Neuron (in vitro differentiated cells): ENCODE measurements at regions not wholly inside any gene's neighbourhood (a gene's known extent, or its start where the extent isn't known, plus 50 kb on each side); places are given as distances from the start of the nearest gene placed in this dataset.

Experiments
- H2AFZ ChIP-seq: one replicate; pipeline ENCODE4 v1.6.1; 2013; ENCODE audit warnings: low read depth, mild to moderate bottlenecking, inconsistent platforms, low read length, moderate library complexity
- H3K27me3 ChIP-seq: one replicate; pipeline ENCODE4 v1.6.1; 2013; ENCODE audit warnings: low read length; ENCODE audit not compliant: insufficient read depth
- H3K36me3 ChIP-seq: one replicate; pipeline ENCODE4 v1.6.1; 2013; ENCODE audit warnings: low read length; ENCODE audit not compliant: insufficient read depth
- H3K4me1 ChIP-seq: one replicate; pipeline ENCODE4 v1.6.1; 2013; ENCODE audit warnings: low read length; ENCODE audit not compliant: insufficient read depth
- H3K4me3 ChIP-seq: 2 replicates; pipeline ENCODE4 v1.5.1; 2013; ENCODE audit warnings: mild to moderate bottlenecking, low read length, moderate library complexity
- H3K9me3 ChIP-seq: one replicate; pipeline ENCODE4 v1.6.1; 2013; ENCODE audit warnings: low read length

DNA sequence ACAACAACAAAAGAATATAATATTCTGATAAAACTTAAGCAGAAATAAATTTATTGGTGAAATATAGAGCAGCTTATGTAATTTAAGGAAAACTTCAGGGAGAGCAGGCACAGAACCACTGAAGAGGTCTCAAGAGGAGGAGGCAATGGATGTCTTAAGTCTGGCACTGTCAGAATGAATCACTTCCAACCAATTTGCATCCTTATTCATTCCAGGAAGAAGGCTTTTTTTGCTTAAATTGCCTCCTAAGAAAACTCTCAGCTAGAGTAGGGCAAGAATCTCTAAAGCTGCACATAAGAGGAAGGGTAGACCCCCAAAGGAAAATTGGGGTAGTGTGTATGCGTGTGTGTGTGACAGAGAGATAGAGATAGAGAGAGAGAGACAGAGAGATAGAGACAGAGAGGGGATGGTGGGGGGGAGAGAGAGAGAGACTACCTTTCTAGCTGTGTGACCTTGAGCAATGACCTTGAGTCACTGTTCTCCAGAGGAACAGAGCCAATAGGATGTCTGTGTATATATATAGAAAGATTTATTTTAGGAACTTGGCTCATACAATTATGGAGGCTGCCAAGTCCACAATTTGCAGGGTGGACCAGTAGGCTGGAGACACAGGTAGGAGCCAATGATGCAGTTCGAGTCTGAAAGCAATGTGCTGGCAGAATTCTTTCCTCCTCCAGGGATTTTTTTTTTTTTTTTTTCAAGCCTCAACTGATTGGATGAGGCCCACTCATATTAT, 96.4 kb upstream of the LINC00305 start:
- Histone ChIP-seq H3K4me3 (no peak overlapping the region), H3K27me3 (no peaks in the 10 kb centered on the region), H3K9me3 (no peaks in the 10 kb centered on the region), H3K36me3 (no peaks in the 10 kb centered on the region), H2AFZ (no peak overlapping the region), H3K4me1 (no peaks in the 10 kb centered on the region)

- no peaks in the 10 kb centered on the region for H3K9me3 ChIP-seq
- no peak overlapping the region for H3K4me3 ChIP-seq
- H3K4me1 ChIP-seq, result no peaks in the 10 kb centered on the region
- H3K27me3 ChIP-seq, result no peaks in the 10 kb centered on the region
- H2AFZ ChIP-seq, result no peak overlapping the region
- no peaks in the 10 kb centered on the region for H3K36me3 ChIP-seq
Observed at GRCh38 chr18:64244571-64244970, 95.7 kb upstream of the LINC00305 start.

- no peaks in the 10 kb centered on the region for H3K27me3 ChIP-seq
- no peaks in the 10 kb centered on the region for H3K36me3 ChIP-seq
- no peak overlapping the region for H2AFZ ChIP-seq
- no peak overlapping the region for H3K4me3 ChIP-seq
- H3K4me1 ChIP-seq, result peaks cover 4% of the 10 kb centered on the region
- no peaks in the 10 kb centered on the region for H3K9me3 ChIP-seq
Observed at GRCh38 chr18:64240316-64240715, 91.4 kb upstream of the LINC00305 start.

DNA sequence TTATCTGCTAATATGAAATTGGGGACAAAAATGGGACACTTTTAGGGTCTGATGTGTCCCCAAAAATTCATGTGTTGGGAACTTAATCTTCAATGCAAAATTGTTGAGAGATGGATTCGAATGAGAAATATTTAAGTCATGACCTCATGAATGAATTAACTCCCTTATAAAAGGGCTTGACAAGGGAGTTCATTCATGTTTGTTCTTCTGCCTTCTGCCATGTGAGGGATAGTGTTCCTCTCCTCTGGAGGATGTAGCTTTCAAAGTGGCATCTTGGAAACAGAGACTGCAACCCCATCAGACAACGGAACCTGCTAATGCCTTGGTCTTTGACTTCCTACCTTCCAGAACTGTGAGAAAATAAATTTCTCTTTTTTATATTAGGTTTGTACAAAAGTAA, 89.2 kb upstream of the LINC00305 start:
- H3K4me3 ChIP-seq, result no peak overlapping the region
- peaks cover 4% of the 10 kb centered on the region for H3K4me1 ChIP-seq
- no peaks in the 10 kb centered on the region for H3K27me3 ChIP-seq
- H2AFZ ChIP-seq, result no peak overlapping the region
- H3K9me3 ChIP-seq, result no peaks in the 10 kb centered on the region
- no peaks in the 10 kb centered on the region for H3K36me3 ChIP-seq

DNA sequence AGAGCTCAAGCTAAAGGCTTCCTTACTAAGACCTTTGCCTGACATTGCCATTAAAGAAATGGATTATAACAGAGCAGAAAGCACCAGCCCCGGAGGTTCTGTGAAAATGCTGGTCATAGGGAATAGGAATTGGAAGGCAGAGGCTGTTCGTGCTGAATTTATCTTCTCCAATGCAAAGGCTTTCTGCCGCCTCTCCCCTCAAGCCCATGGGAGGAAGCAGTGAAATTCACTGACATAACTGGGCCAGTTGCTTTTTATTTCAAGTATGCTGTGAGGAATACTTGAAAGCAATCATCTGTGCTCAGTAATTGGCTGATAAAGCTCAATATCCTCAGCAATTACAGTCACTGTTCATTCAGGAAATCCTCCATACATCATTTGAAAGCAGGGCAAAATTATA, 85.4 kb upstream of the LINC00305 start:
- H3K4me1 ChIP-seq, result peaks cover 4% of the 10 kb centered on the region
- no peak overlapping the region for H3K4me3 ChIP-seq
- H3K36me3 ChIP-seq, result no peaks in the 10 kb centered on the region
- H3K9me3 ChIP-seq, result no peaks in the 10 kb centered on the region
- H2AFZ ChIP-seq, result no peak overlapping the region
- no peaks in the 10 kb centered on the region for H3K27me3 ChIP-seq

- Histone ChIP-seq H3K36me3 (no peaks in the 10 kb centered on the region), H3K9me3 (no peaks in the 10 kb centered on the region), H3K4me1 (peaks cover 4% of the 10 kb centered on the region), H3K27me3 (no peaks in the 10 kb centered on the region), H3K4me3 (no peak overlapping the region), H2AFZ (no peak overlapping the region)
Observed at GRCh38 chr18:64233851-64234250, 85.0 kb upstream of the LINC00305 start.

DNA sequence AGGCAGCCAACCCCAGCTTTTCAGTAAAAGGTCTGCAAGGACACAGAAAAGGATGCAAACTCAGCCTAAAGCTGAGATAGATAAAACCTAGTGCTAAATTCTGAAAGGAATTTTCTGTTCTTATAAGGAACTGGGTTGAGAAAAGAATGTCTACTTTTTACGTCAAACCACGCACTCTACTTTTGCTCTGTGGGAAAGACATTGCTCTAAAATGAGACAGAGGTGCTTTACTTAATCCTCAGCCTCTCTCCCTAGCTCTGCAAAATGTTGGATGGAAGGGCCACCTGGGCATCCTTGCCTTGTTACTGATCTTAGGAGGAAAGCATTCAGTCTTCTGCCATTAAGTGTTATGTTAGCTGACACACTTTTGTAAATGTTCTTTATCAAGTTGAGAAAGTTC, 72.1 kb upstream of the LINC00305 start:
- H2AFZ ChIP-seq, result no peak overlapping the region
- no peak overlapping the region for H3K4me3 ChIP-seq
- no peaks in the 10 kb centered on the region for H3K9me3 ChIP-seq
- H3K27me3 ChIP-seq, result no peaks in the 10 kb centered on the region
- no peaks in the 10 kb centered on the region for H3K4me1 ChIP-seq
- no peaks in the 10 kb centered on the region for H3K36me3 ChIP-seq

- H3K4me3 ChIP-seq, result no peak overlapping the region
Observed at GRCh38 chr18:64219517-64219916, 70.6 kb upstream of the LINC00305 start.

DNA sequence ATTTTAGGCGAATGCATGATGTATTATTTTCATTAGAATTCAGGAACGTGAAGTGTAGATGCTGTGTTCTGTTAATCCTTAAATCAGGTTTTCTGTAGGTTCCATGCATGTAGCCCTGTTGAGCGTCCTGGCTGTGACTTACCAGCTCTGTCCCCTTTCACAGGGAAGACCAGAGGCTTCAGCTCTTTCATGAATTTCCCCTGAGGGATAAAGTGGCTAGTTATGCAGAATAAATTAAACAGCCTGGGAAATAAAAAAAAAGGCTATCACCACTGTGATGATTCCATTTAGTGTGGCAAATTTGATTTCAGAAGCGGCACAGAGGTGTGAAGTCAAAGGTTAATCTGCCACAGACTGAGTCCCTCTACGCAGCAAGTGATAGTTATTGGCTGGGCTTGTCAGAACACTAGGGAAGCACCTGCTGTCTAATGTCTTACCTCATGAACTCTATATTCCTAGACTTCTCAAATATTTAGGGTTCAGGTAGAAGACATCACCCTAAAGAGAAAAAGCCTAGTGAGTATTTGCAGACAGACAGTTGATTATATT, 61.6 kb upstream of the LINC00305 start:
- Histone ChIP-seq H3K9me3 (no peaks in the 10 kb centered on the region), H3K36me3 (no peaks in the 10 kb centered on the region), H3K4me3 (no peak overlapping the region), H3K4me1 (peaks cover 3% of the 10 kb centered on the region), H3K27me3 (no peaks in the 10 kb centered on the region), H2AFZ (no peak overlapping the region)

More at GRCh38 chr18:64219517-64219916, 70.6 kb upstream of the LINC00305 start:
- H3K4me1 ChIP-seq, result no peaks in the 10 kb centered on the region
- H3K27me3 ChIP-seq, result no peaks in the 10 kb centered on the region
- no peaks in the 10 kb centered on the region for H3K36me3 ChIP-seq
- no peak overlapping the region for H2AFZ ChIP-seq
- H3K9me3 ChIP-seq, result no peaks in the 10 kb centered on the region

- H2AFZ ChIP-seq, result no peak overlapping the region
- no peaks in the 10 kb centered on the region for H3K27me3 ChIP-seq
- H3K9me3 ChIP-seq, result no peaks in the 10 kb centered on the region
- no peaks in the 10 kb centered on the region for H3K36me3 ChIP-seq
- peaks cover 3% of the 10 kb centered on the region for H3K4me1 ChIP-seq
- H3K4me3 ChIP-seq, result no peak overlapping the region
Observed at GRCh38 chr18:64208516-64208915, 59.6 kb upstream of the LINC00305 start.

DNA sequence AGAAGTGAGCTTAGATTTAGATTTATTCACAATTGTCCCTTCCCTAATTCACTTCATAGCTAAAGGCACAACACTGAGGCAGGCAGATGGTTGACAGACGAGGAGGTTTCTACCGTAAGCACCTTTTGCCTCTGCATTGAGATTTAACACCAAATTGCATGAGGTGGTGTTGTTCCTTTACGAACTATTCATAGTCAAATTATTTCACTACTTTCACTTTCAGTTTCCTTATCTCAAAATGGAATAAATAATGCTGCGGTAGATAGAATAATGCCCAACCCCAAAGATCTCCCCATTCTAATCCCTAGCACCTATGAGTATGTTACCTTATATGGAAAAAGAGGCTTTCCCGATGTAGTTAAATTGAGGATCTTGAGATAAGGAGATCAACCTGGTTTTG, 58.9 kb upstream of the LINC00305 start:
- H3K27me3 ChIP-seq, result no peaks in the 10 kb centered on the region
- no peak overlapping the region for H3K4me3 ChIP-seq
- H3K9me3 ChIP-seq, result no peaks in the 10 kb centered on the region
- H2AFZ ChIP-seq, result no peak overlapping the region
- H3K36me3 ChIP-seq, result no peaks in the 10 kb centered on the region
- H3K4me1 ChIP-seq, result peaks cover 6% of the 10 kb centered on the region

- Histone ChIP-seq H3K9me3 (no peaks in the 10 kb centered on the region), H3K4me3 (no peak overlapping the region), H2AFZ (no peak overlapping the region), H3K36me3 (no peaks in the 10 kb centered on the region), H3K4me1 (peaks cover 7% of the 10 kb centered on the region), H3K27me3 (no peaks in the 10 kb centered on the region)
Observed at GRCh38 chr18:64203295-64203694, 54.4 kb upstream of the LINC00305 start.

GRCh38 chr18:64202863-64203262, 54.0 kb upstream of the LINC00305 start:
- H3K4me1 ChIP-seq, result peaks cover 7% of the 10 kb centered on the region
- peak overlapping the region; percentile 43 for H2AFZ ChIP-seq
- no peaks in the 10 kb centered on the region for H3K36me3 ChIP-seq
- no peaks in the 10 kb centered on the region for H3K27me3 ChIP-seq
- no peaks in the 10 kb centered on the region for H3K9me3 ChIP-seq
- H3K4me3 ChIP-seq, result no peak overlapping the region
